GM12892 (cell line): ENCODE measurements at regions not wholly inside any gene's neighbourhood (a gene's known extent, or its start where the extent isn't known, plus 50 kb on each side); places are given as distances from the start of the nearest gene placed in this dataset.

ENCODE experiments used
- POLR2A ChIP-seq: IDR thresholded peaks from 2 replicates; pipeline ENCODE4 v1.6.1; 2011; ENCODE audit warnings: low read depth, low read length, control low read depth
- POLR2AphosphoS5 ChIP-seq: IDR thresholded peaks from 2 replicates; pipeline ENCODE4 v1.6.1; 2011; ENCODE audit warnings: low read depth, low read length, control low read depth
- TAF1 ChIP-seq: IDR thresholded peaks from 2 replicates; pipeline ENCODE4 v1.6.1; 2011; ENCODE audit warnings: low read depth, mild to moderate bottlenecking, control low read depth, low read length, borderline replicate concordance

DNA sequence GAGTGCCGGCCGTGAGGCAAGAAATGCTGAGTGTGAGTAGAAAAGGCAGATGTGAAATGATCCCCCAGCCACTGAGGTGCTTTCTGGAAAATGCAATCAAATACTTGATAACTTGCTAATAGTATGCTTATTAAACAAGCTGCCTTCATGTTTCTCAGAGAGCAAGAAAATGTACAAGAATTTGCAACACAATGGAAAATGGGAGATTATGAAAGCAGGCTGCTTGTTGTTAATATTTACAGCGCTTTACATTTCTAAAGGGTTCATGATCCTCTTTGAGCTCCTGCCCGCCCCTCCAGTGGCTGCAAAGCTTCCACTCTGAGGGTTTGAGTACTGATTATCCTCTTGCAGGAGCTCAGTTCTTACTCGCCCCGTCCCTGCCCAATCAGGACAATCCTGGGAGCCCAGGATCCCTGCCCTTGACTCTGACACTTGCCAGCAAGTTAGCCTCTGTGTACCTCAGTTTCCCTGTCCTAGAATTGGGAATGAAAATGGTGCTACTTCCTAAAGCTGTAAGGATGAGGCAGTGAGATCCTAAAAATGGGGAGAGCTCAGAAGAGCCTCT, 645.1 kb downstream of the TBC1D22A start:
- no peak for TF ChIP-seq POLR2A
- no peak for TF ChIP-seq POLR2AphosphoS5
- TF ChIP-seq TAF1 = no peak
